SK-N-SH (cell line): ENCODE measurements at regions not wholly inside any gene's neighbourhood (a gene's known extent, or its start where the extent isn't known, plus 50 kb on each side); places are given as distances from the start of the nearest gene placed in this dataset.

Experiments used
- CTCF ChIA-PET: fragments of 300-600, 350-600 bp; formaldehyde crosslinking; extraction: SDS; loops from one replicate; lab custom pipeline; 2021; lab: Yijun Ruan, JAX
- POLR2A ChIA-PET: fragments of 350-600 bp; sonication (Branson Sonifier 250); formaldehyde crosslinking; extraction: SDS; loops from one replicate; lab custom pipeline; 2020; ENCODE audit warnings: antibody characterized with exemption, inconsistent platforms; lab: Yijun Ruan, JAX
- DNase-seq: peaks from one replicate; pipeline ENCODE4 v3.0.0; 2012
- H2AFZ ChIP-seq: fragments of 200-600 bp; sonication (generic); 2 replicates; pipeline ENCODE4 v1.8.1; 2016; ENCODE audit warnings: antibody characterized with exemption, mild to moderate bottlenecking, low read depth
- H3F3A ChIP-seq: fragments of 200-600 bp; sonication (generic); replicated peaks from 2 replicates; pipeline ENCODE3; 2016; ENCODE audit warnings: antibody characterized with exemption, mild to moderate bottlenecking; ENCODE audit not compliant: insufficient read depth
- H3K27ac ChIP-seq, 2 experiments: fragments of 200-500 bp in 1 of 2; fragments of 200-600 bp in 1 of 2; sonication (Bioruptor generic) in 1 of 2; sonication (generic), shearing (Covaris generic) in 1 of 2; 2 replicates each; pipeline versions ENCODE4 v1.5.1 to v1.6.1; 2014 to 2016; ENCODE audit warnings: low read depth in 2 of 2, inconsistent platforms in 1 of 2, low read length in 1 of 2, mild to moderate bottlenecking in 1 of 2, mixed read lengths in 1 of 2
- H3K27me3 ChIP-seq: fragments of 200-600 bp; sonication (generic), shearing (Covaris generic); 2 replicates; pipeline ENCODE4 v1.6.1; 2016; ENCODE audit warnings: mixed run types; ENCODE audit not compliant: insufficient read depth
- H3K36me3 ChIP-seq, 2 experiments: fragments of 200-500 bp in 1 of 2; fragments of 200-600 bp in 1 of 2; sonication (Bioruptor generic) in 1 of 2; sonication (generic) in 1 of 2; replicated peaks in 1 of 2; 2 replicates each; pipeline versions ENCODE3 to v1.5.1; 2014 to 2016; ENCODE audit warnings: low read length in 1 of 2, mild to moderate bottlenecking in 1 of 2; ENCODE audit not compliant: insufficient read depth in 2 of 2, control insufficient read depth in 1 of 2
- H3K4me1 ChIP-seq, 2 experiments: fragments of 200-500 bp in 1 of 2; fragments of 200-600 bp in 1 of 2; sonication (Bioruptor generic) in 1 of 2; sonication (generic), shearing (Covaris generic) in 1 of 2; 2 replicates each; pipeline versions ENCODE4 v1.5.1 to v1.6.1; 2014 to 2016; ENCODE audit warnings: low read depth in 1 of 2, low read length in 1 of 2, mixed run types in 1 of 2; ENCODE audit not compliant: insufficient read depth in 2 of 2, control insufficient read depth in 1 of 2
- H3K4me2 ChIP-seq: fragments of 200-600 bp; sonication (generic), shearing (Covaris generic); 2 replicates; pipeline ENCODE4 v1.6.1; 2017; ENCODE audit warnings: mixed run types
- H3K4me3 ChIP-seq, 2 experiments: fragments of 200-500 bp in 1 of 2; fragments of 200-600 bp in 1 of 2; sonication (Bioruptor generic) in 1 of 2; sonication (generic), shearing (Covaris generic) in 1 of 2; 2 replicates each; pipeline versions ENCODE4 v1.5.1 to v1.8.1; 2014 to 2016; ENCODE audit warnings: low read depth in 2 of 2, inconsistent platforms in 1 of 2, low read length in 1 of 2, mild to moderate bottlenecking in 1 of 2, mixed read lengths in 1 of 2, moderate library complexity in 1 of 2
- H3K79me2 ChIP-seq: fragments of 200-600 bp; sonication (generic); 2 replicates; pipeline ENCODE4 v1.8.1; 2017; ENCODE audit warnings: mild to moderate bottlenecking; ENCODE audit not compliant: insufficient read depth
- H3K9ac ChIP-seq: fragments of 200-600 bp; sonication (generic); 2 replicates; pipeline ENCODE4 v1.6.1; 2017; ENCODE audit warnings: mixed run types
- H3K9me2 ChIP-seq: fragments of 200-600 bp; sonication (generic); 2 replicates; pipeline ENCODE4 v1.6.1; 2017; ENCODE audit warnings: mixed run types
- H3K9me3 ChIP-seq: fragments of 200-600 bp; sonication (generic); 2 replicates; pipeline ENCODE4 v1.6.1; 2017; ENCODE audit warnings: mixed run types, mild to moderate bottlenecking, moderate library complexity
- H4K20me1 ChIP-seq: fragments of 200-600 bp; sonication (generic); 2 replicates; pipeline ENCODE4 v1.6.1; 2017; ENCODE audit warnings: mild to moderate bottlenecking, mixed run types; ENCODE audit not compliant: insufficient read depth
- CHD2 ChIP-seq: fragments of 150-350 bp; IDR thresholded peaks from 2 replicates; pipeline ENCODE4 v1.6.1; 2018; ENCODE audit warnings: low read length; ENCODE audit not compliant: partially characterized antibody
- PBX3 ChIP-seq: IDR thresholded peaks from 2 replicates; pipeline ENCODE4; 2012
- RXRA ChIP-seq: IDR thresholded peaks from 2 replicates; pipeline ENCODE4 v1.4.0; 2012; ENCODE audit warnings: low read depth, mild to moderate bottlenecking, borderline replicate concordance
- SMC3 ChIP-seq: IDR thresholded peaks from 2 replicates; pipeline ENCODE4 v1.6.1; 2012; ENCODE audit warnings: low read depth, low read length, improper control_type of control experiment
- USF2 ChIP-seq: fragments of 150-350 bp; IDR thresholded peaks from 2 replicates; pipeline ENCODE4 v1.6.1; 2017; ENCODE audit warnings: antibody characterized with exemption, low read length, low read depth, borderline replicate concordance
- WGBS: methylation state at CpG from one replicate; pipeline ENCODE4 v1.1.6; 2017; ENCODE audit warnings: low lambda C conversion rate; 5-methylcytosine and 5-hydroxymethylcytosine counted together

- no peak for TF ChIP-seq USF2
- TF ChIP-seq RXRA = no peak
- TF ChIP-seq, all 33 proteins: peak for 0
Measured at GRCh38 chr20:39516964-39517363, 554.8 kb downstream of the DHX35 start (continued).

- H3K27ac ChIP-seq = no peak overlapping the region
- H3K9me3 ChIP-seq = no peaks in the 10 kb centered on the region
- H3K4me3 ChIP-seq = no peak overlapping the region
- no peak overlapping the region for H2AFZ ChIP-seq
- no peaks in the 10 kb centered on the region; a peak in 1 of 4 replicates for H3K4me1 ChIP-seq
- H3K27me3 ChIP-seq = no peaks in the 10 kb centered on the region
- no peaks in the 10 kb centered on the region for H4K20me1 ChIP-seq
- CTCF ChIA-PET = no interaction called here
- H3K9ac ChIP-seq = no peak overlapping the region
- DNase-seq = no peak
- TF ChIP-seq PBX3 (no peak), CHD2 (no peak)
- H3K9me2 ChIP-seq = no peaks in the 10 kb centered on the region
- H3K79me2 ChIP-seq = no peaks in the 10 kb centered on the region
- no peaks in the 10 kb centered on the region for H3K36me3 ChIP-seq
- POLR2A ChIA-PET = no interaction called here
- H3F3A ChIP-seq = no peaks in the 10 kb centered on the region
- H3K4me2 ChIP-seq = no peak overlapping the region
- WGBS = 29% methylated on average over 1 of the region's 1 CpG
Measured at GRCh38 chr20:39504710-39505094, 542.6 kb downstream of the DHX35 start.

- no peak overlapping the region for H2AFZ ChIP-seq
- no peaks in the 10 kb centered on the region for H4K20me1 ChIP-seq
- H3F3A ChIP-seq = no peaks in the 10 kb centered on the region
- H3K4me3 ChIP-seq = no peak overlapping the region
- no peak overlapping the region for H3K4me2 ChIP-seq
- TF ChIP-seq SMC3 = no peak
- ChIA-PET CTCF (no interaction called here), POLR2A (interaction anchor here (0.6 kb wide), 1 partner anchor 1897 kb away, joined by 3 read pairs; no protein-coding TSS in a partner anchor)
- H3K79me2 ChIP-seq = no peaks in the 10 kb centered on the region
- no peaks in the 10 kb centered on the region; a peak in 1 of 4 replicates for H3K4me1 ChIP-seq
- no peaks in the 10 kb centered on the region for H3K36me3 ChIP-seq
- H3K9me3 ChIP-seq = no peaks in the 10 kb centered on the region
- WGBS = 23% methylated on average over 4 of the region's 4 CpGs
- DNase-seq = no peak
- H3K27ac ChIP-seq = no peak overlapping the region
- no peaks in the 10 kb centered on the region for H3K9me2 ChIP-seq
- no peaks in the 10 kb centered on the region for H3K27me3 ChIP-seq
- H3K9ac ChIP-seq = no peak overlapping the region
Measured at GRCh38 chr20:39503902-39504709, 542.0 kb downstream of the DHX35 start.
